Esophagus muscularis mucosa (tissue), 4 donors: ENCODE measurements at regions not wholly inside any gene's neighbourhood (a gene's known extent, or its start where the extent isn't known, plus 50 kb on each side); places are given as distances from the start of the nearest gene placed in this dataset.
"Not testable (repeated sequence)": the region's sequence is repeated elsewhere in the genome, so short reads cannot be mapped to it uniquely, and the experiment has no call there.

Experiments
- DNase-seq: peaks from one replicate; pipeline ENCODE4 v3.0.0-alpha.2; 2017; ENCODE audit errors: extremely low spot score
- H3K27ac ChIP-seq, 4 donors: fragments of 200-600 bp; sonication (generic); replicated peaks in 1 of 4; 1 replicate in 3 of 4; 2 replicates in 1 of 4; pipeline ENCODE4 v1.5.1; 2016 to 2019; ENCODE audit warnings: mild to moderate bottlenecking in 1 of 4
- H3K27me3 ChIP-seq, 4 donors: fragments of 200-600 bp; sonication (generic); one replicate each; pipeline versions ENCODE4 v1.5.1 to v1.6.0; 2016 to 2019
- H3K36me3 ChIP-seq, 4 donors: fragments of 200-600 bp; sonication (generic); one replicate each; pipeline ENCODE4 v1.5.1; 2016 to 2019
- H3K4me1 ChIP-seq, 4 donors: fragments of 200-600 bp; sonication (generic); one replicate each; pipeline ENCODE4 v1.5.1; 2016 to 2019
- H3K4me3 ChIP-seq, 4 donors: fragments of 200-600 bp; sonication (generic); 1 replicate in 2 of 4; 2 replicates in 2 of 4; pipeline ENCODE4 v1.5.1; 2016 to 2019; ENCODE audit warnings: mild to moderate bottlenecking in 4 of 4, moderate library complexity in 1 of 4
- H3K9me3 ChIP-seq, 4 donors: fragments of 200-600 bp; sonication (generic); 1 replicate in 3 of 4; 2 replicates in 1 of 4; pipeline ENCODE4 v1.5.1; 2016 to 2019
- CTCF ChIP-seq, 3 experiments: fragments of 200-600 bp in 2 of 3; fragments of 450-650 bp in 1 of 3; sonication (generic) in 2 of 3; IDR thresholded peaks; one replicate each; pipeline ENCODE4 v1.5.1; 2017 to 2019; ENCODE audit warnings: antibody characterized with exemption in 3 of 3, mild to moderate bottlenecking in 2 of 3, moderate library complexity in 1 of 3
- EP300 ChIP-seq: sonication (generic); formaldehyde crosslinking; IDR thresholded peaks from one replicate; pipeline ENCODE4 v1.6.1; 2017; ENCODE audit warnings: antibody characterized with exemption
- POLR2A ChIP-seq: fragments of 450-650 bp; IDR thresholded peaks from one replicate; pipeline ENCODE4 v1.6.1; 2017; ENCODE audit warnings: antibody characterized with exemption, moderate library complexity, mild to moderate bottlenecking, low read depth
- POLR2AphosphoS5 ChIP-seq, 2 donors: sonication (generic); formaldehyde crosslinking; IDR thresholded peaks; one replicate each; pipeline ENCODE4 v1.6.1; 2017; ENCODE audit warnings: antibody characterized with exemption in 2 of 2
- WGBS: methylation state at CpG from one replicate; pipeline ENCODE4 v1.1.5; 2018; 5-methylcytosine and 5-hydroxymethylcytosine counted together
- intact Hi-C: fragments of 100-400 bp; cut with DNase I; formaldehyde crosslinking; loops from one replicate; pipeline ENCODE4 v1.15.1; 2023

GRCh38 chr11:38598418-38598817 is 2000.4 kb upstream of the RAG2 start:
- H3K27me3 ChIP-seq: no peaks in the 10 kb centered on the region
- 72% methylated on average over 6 of the region's 6 CpGs for WGBS
- intact Hi-C loops: no loop called here
- H3K27ac ChIP-seq: no peak overlapping the region
- H3K9me3 ChIP-seq: no peaks in the 10 kb centered on the region
- TF ChIP-seq POLR2A: no peak
- TF ChIP-seq POLR2AphosphoS5 (IDR thresholded peaks at IDR 0.05): no peak
- no peak for TF ChIP-seq CTCF (IDR thresholded peaks at IDR 0.05)
- no peak for TF ChIP-seq EP300
- no peak for DNase-seq
- no peaks in the 10 kb centered on the region for H3K36me3 ChIP-seq
- H3K4me1 ChIP-seq: no peaks in the 10 kb centered on the region
- no peak overlapping the region for H3K4me3 ChIP-seq

GRCh38 chr11:38595359-38596016 is 1997.5 kb upstream of the RAG2 start:
- H3K4me3 ChIP-seq, intact Hi-C loops, H3K36me3 ChIP-seq, H3K27me3 ChIP-seq, H3K9me3 ChIP-seq, H3K27ac ChIP-seq, H3K4me1 ChIP-seq, DNase-seq: not testable (repeated sequence)
- WGBS: 86% methylated on average over 11 of the region's 13 CpGs

- intact Hi-C loops: no loop called here
- no peak for DNase-seq
Measured at GRCh38 chr11:38594895-38595294, 1996.9 kb upstream of the RAG2 start.

GRCh38 chr11:38593649-38594048 is 1995.6 kb upstream of the RAG2 start:
- intact Hi-C loops: no loop called here
- Histone ChIP-seq H3K36me3 (no peaks in the 10 kb centered on the region), H3K4me3 (no peak overlapping the region), H3K4me1 (no peaks in the 10 kb centered on the region), H3K27me3 (no peaks in the 10 kb centered on the region), H3K9me3 (no peaks in the 10 kb centered on the region), H3K27ac (no peak overlapping the region)
- DNase-seq: no peak
- WGBS: 78% methylated on average over 1 of the region's 1 CpG
- TF ChIP-seq POLR2AphosphoS5 (IDR thresholded peaks at IDR 0.05) (no peak), CTCF (IDR thresholded peaks at IDR 0.05) (no peak)

More at GRCh38 chr11:38594895-38595294, 1996.9 kb upstream of the RAG2 start:
- H3K36me3 ChIP-seq: no peaks in the 10 kb centered on the region
- H3K27me3 ChIP-seq: no peaks in the 10 kb centered on the region
- WGBS: 100% methylated on average over 3 of the region's 3 CpGs
- TF ChIP-seq POLR2AphosphoS5 (IDR thresholded peaks at IDR 0.05) (no peak), CTCF (IDR thresholded peaks at IDR 0.05) (no peak), EP300 (no peak), POLR2A (no peak)
- no peak overlapping the region for H3K27ac ChIP-seq
- no peaks in the 10 kb centered on the region for H3K4me1 ChIP-seq
- no peak overlapping the region for H3K4me3 ChIP-seq
- H3K9me3 ChIP-seq: no peaks in the 10 kb centered on the region

GRCh38 chr11:38582756-38583155 is 1984.7 kb upstream of the RAG2 start:
- Histone ChIP-seq H3K9me3 (peaks cover 0 to 8% (median 6%) of the 10 kb centered on the region in 4 donors), H3K4me1 (no peaks in the 10 kb centered on the region), H3K36me3 (no peaks in the 10 kb centered on the region), H3K27me3 (no peaks in the 10 kb centered on the region), H3K4me3 (no peak overlapping the region), H3K27ac (no peak overlapping the region)
- no peak for DNase-seq
- no peak for TF ChIP-seq CTCF (IDR thresholded peaks at IDR 0.05)
- TF ChIP-seq EP300: no peak
- no peak for TF ChIP-seq POLR2AphosphoS5 (IDR thresholded peaks at IDR 0.05)
- TF ChIP-seq POLR2A: no peak
- WGBS: 71% methylated on average over 3 of the region's 3 CpGs
- intact Hi-C loops: no loop called here
